Activated CD4-positive, alpha-beta T cell treated with anti-CD3 and anti-CD28 coated beads for 36 hours (primary cell): ENCODE measurements at regions not wholly inside any gene's neighbourhood (a gene's known extent, or its start where the extent isn't known, plus 50 kb on each side); places are given as distances from the start of the nearest gene placed in this dataset.
"Not testable (repeated sequence)": the region's sequence is repeated elsewhere in the genome, so short reads cannot be mapped to it uniquely, and the experiment has no call there.

Experiments
- ATAC-seq: fragments of 200-7000 bp; cut with Tn5 transposase; one replicate; pipeline ENCODE4 v1.10.0; 2021; ENCODE audit warnings: mild to moderate bottlenecking, moderate library complexity
- CTCF ChIA-PET: fragments of 350-600 bp; sonication (Branson Sonifier 250); formaldehyde crosslinking; loops from one replicate; lab custom pipeline; 2021; ENCODE audit warnings: antibody characterized with exemption; lab: Charles Lee
- POLR2A ChIA-PET: fragments of 350-600 bp; sonication (Branson Sonifier 250); formaldehyde crosslinking; loops from one replicate; lab custom pipeline; 2021; ENCODE audit warnings: antibody characterized with exemption, inconsistent platforms; lab: Charles Lee
- DNase-seq: peaks from one replicate; pipeline ENCODE4 v3.0.0-alpha.2; 2020
- H3K27ac Mint-ChIP-seq: one replicate; pipeline ENCODE4 v1.8.0; 2021; ENCODE audit warnings: mixed read lengths
- H3K27me3 Mint-ChIP-seq: one replicate; pipeline ENCODE4 v1.8.0; 2021; ENCODE audit warnings: mixed read lengths
- H3K36me3 Mint-ChIP-seq: one replicate; pipeline ENCODE4 v1.8.0; 2021; ENCODE audit warnings: low read depth, mixed read lengths
- H3K4me1 Mint-ChIP-seq: one replicate; pipeline ENCODE4 v1.8.0; 2021; ENCODE audit warnings: mixed read lengths
- H3K4me3 Mint-ChIP-seq: one replicate; pipeline ENCODE4 v1.8.0; 2021; ENCODE audit warnings: mild to moderate bottlenecking, moderate library complexity, mixed read lengths
- H3K9me3 Mint-ChIP-seq: one replicate; pipeline ENCODE4 v1.8.0; 2021; ENCODE audit warnings: low read depth, mixed read lengths
- intact Hi-C, 2 experiments: fragments of 100-400 bp; cut with DNase I in 1 of 2; cut with micrococcal nuclease in 1 of 2; formaldehyde crosslinking; loops; one replicate each; pipeline versions ENCODE4 v1.14.2 to v1.15.1; 2022 to 2024; cut with DNase I, micrococcal nuclease

DNA sequence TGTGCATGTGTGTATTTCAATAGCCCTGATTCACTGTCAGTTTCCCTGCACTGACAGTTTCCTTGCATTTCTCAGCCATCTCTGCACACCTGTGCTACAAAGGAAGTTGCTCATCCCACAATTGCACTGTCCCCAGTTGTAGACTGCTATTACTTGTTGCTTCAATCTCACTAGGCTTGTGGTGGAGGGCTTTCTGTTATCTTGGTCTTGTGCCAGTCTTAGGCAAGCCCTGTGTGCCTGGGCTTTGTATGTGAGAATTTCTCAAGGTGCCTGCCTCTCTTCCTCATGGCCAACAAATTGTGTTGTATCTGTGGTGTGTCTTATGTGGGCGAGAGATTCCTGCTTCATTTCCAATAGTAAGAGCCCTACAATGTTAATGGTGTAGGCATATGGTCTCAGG is 467.4 kb downstream of the GRIA2 start:
- H3K9me3 Mint-ChIP-seq: no peaks in the 10 kb centered on the region
- no peak overlapping the region for H3K27ac Mint-ChIP-seq
- ChIA-PET POLR2A (no interaction called here), CTCF (no interaction called here)
- no peak overlapping the region for H3K4me3 Mint-ChIP-seq
- ATAC-seq (no peak), DNase-seq (no peak)
- intact Hi-C loops: no loop called here
- no peaks in the 10 kb centered on the region for H3K36me3 Mint-ChIP-seq
- no peaks in the 10 kb centered on the region for H3K4me1 Mint-ChIP-seq
- H3K27me3 Mint-ChIP-seq: no peaks in the 10 kb centered on the region

GRCh38 chr4:157679326-157679725 is 458.8 kb downstream of the GRIA2 start:
- H3K27me3 Mint-ChIP-seq, intact Hi-C loops, H3K4me1 Mint-ChIP-seq, H3K4me3 Mint-ChIP-seq, H3K36me3 Mint-ChIP-seq, POLR2A ChIA-PET, H3K27ac Mint-ChIP-seq, ATAC-seq, DNase-seq, CTCF ChIA-PET: not testable (repeated sequence)
- H3K9me3 Mint-ChIP-seq: peaks cover 19% of the 10 kb centered on the region

- H3K36me3 Mint-ChIP-seq: no peaks in the 10 kb centered on the region
- no peak for ATAC-seq
- no peaks in the 10 kb centered on the region for H3K27me3 Mint-ChIP-seq
- H3K4me1 Mint-ChIP-seq: no peaks in the 10 kb centered on the region
- peaks cover 19% of the 10 kb centered on the region for H3K9me3 Mint-ChIP-seq
- ChIA-PET POLR2A (no interaction called here), CTCF (no interaction called here)
- intact Hi-C loops: no loop called here
- H3K4me3 Mint-ChIP-seq: no peak overlapping the region
- DNase-seq: no peak
- H3K27ac Mint-ChIP-seq: no peak overlapping the region
These were observed 457.9 kb downstream of the GRIA2 start for GRCh38 chr4:157678478-157678877.

DNA sequence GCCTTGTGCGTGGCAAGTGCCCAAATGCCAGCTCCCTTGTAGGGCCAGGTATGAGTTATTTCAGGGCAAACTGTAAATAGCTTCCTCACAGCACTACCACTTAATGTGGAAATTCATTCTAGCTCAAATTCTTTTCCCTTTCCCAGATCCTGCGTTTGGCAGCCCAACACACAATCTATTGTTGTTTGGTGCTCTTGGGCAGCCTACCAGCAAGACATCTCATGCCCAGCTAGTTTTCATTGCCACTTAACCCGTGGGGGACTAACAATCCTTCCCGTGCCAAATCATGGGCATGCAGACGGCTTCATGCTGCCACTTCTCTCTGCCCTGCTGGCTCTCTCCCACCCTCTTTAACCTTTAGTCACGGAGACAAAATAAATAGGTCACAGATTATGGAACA is 454.2 kb downstream of the GRIA2 start:
- intact Hi-C loops: no loop called here
- peaks cover 19% of the 10 kb centered on the region for H3K9me3 Mint-ChIP-seq
- DNase-seq: no peak
- no peaks in the 10 kb centered on the region for H3K36me3 Mint-ChIP-seq
- ATAC-seq: no peak
- no peak overlapping the region for H3K27ac Mint-ChIP-seq
- ChIA-PET CTCF (interaction anchor here (0.8 kb wide), 1 partner anchor 160 kb away, joined by 4 read pairs; no protein-coding TSS in a partner anchor), POLR2A (no interaction called here)
- H3K27me3 Mint-ChIP-seq: no peaks in the 10 kb centered on the region
- H3K4me3 Mint-ChIP-seq: no peak overlapping the region
- no peaks in the 10 kb centered on the region for H3K4me1 Mint-ChIP-seq

- H3K9me3 Mint-ChIP-seq: no peaks in the 10 kb centered on the region
- POLR2A ChIA-PET: no interaction called here
These were observed 447.3 kb downstream of the GRIA2 start for GRCh38 chr4:157667836-157668235.

DNA sequence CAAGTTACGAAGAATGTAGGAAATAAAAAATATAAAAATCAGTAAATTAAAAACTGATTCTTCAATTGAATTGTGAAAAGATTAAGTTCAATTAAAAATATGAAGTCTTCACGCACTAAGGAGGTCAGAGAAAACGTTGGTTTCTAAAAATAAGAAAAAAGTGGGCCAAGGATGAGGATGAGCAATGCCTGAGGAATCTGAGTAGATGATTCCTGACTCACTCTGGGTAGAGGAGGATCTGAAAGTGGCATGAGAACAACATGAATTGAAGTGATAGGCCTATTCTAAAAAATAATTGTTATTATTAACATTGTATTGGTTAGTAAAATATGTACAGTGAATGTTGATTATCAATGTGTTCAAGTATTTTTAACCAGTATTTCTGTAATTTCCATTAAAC is 444.2 kb downstream of the GRIA2 start:
- intact Hi-C loops: no loop called here
- no peak for ATAC-seq
- no peaks in the 10 kb centered on the region for H3K27me3 Mint-ChIP-seq
- no peaks in the 10 kb centered on the region for H3K9me3 Mint-ChIP-seq
- no peak for DNase-seq
- ChIA-PET POLR2A (no interaction called here), CTCF (no interaction called here)
- no peak overlapping the region for H3K27ac Mint-ChIP-seq
- H3K36me3 Mint-ChIP-seq: no peaks in the 10 kb centered on the region
- no peak overlapping the region for H3K4me3 Mint-ChIP-seq
- H3K4me1 Mint-ChIP-seq: no peaks in the 10 kb centered on the region

More at GRCh38 chr4:157667836-157668235, 447.3 kb downstream of the GRIA2 start:
- Mint-ChIP-seq H3K4me3 (no peak overlapping the region), H3K4me1 (no peaks in the 10 kb centered on the region), H3K27ac (no peak overlapping the region), H3K36me3 (no peaks in the 10 kb centered on the region), H3K27me3 (no peaks in the 10 kb centered on the region)
- intact Hi-C loops: no loop called here
- ATAC-seq (no peak), DNase-seq (no peak)
- CTCF ChIA-PET: no interaction called here

GRCh38 chr4:157655096-157655809 is 434.7 kb downstream of the GRIA2 start:
- H3K36me3 Mint-ChIP-seq: no peaks in the 10 kb centered on the region
- H3K27me3 Mint-ChIP-seq: no peaks in the 10 kb centered on the region
- peaks cover 1% of the 10 kb centered on the region for H3K9me3 Mint-ChIP-seq
- ChIA-PET CTCF (no interaction called here), POLR2A (no interaction called here)
- H3K4me1 Mint-ChIP-seq: no peaks in the 10 kb centered on the region
- H3K27ac Mint-ChIP-seq: no peak overlapping the region
- DNase-seq (no peak), ATAC-seq (no peak)
- intact Hi-C loops: no loop called here
- no peak overlapping the region for H3K4me3 Mint-ChIP-seq

DNA sequence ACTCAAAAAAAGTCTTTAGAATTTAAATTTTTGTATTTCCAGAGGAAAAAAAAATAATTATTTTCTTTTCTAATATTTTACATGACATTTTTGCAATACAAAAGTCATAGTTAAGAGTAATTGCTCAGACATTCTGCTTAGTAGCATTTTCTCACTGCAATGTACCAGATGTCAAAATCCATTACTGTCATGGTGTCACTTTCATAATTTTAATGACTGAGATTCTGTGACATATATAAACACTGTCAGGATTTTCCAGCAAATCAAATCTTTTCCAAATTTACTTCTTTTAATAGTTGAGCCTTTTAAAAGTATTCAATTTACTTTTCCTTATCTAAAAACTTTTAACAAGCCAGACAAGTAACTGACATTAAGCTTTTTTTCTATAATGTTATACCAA is 422.7 kb downstream of the GRIA2 start:
- ATAC-seq (no peak), DNase-seq (no peak)
- Mint-ChIP-seq H3K36me3 (no peaks in the 10 kb centered on the region), H3K4me1 (no peaks in the 10 kb centered on the region), H3K9me3 (peaks cover 2% of the 10 kb centered on the region), H3K27me3 (no peaks in the 10 kb centered on the region), H3K27ac (no peak overlapping the region), H3K4me3 (no peak overlapping the region)
- intact Hi-C loops: no loop called here
- ChIA-PET POLR2A (no interaction called here), CTCF (no interaction called here)

DNA sequence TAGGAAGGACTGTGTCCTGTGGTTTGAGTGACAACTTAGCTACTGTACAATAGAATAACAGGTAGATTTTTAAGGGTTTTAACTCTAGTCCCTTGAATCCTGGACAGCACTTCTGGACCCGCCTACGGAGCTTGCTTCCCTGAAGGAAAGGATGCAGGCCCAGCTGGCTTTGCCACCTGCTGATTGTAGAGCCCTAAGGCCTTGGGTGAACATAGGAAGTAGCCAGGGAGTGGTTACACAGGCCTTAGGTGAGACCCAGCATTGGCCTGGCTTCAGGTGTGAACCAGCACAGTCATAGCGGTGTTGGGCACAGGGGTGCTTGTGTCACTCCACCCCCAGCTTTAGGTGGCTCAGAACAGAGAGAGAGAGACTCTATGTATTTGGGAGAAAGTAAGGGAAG is 413.5 kb downstream of the GRIA2 start:
- ChIA-PET POLR2A (no interaction called here), CTCF (no interaction called here)
- intact Hi-C loops: no loop called here
- Mint-ChIP-seq H3K36me3 (no peaks in the 10 kb centered on the region), H3K27me3 (no peaks in the 10 kb centered on the region), H3K4me1 (no peaks in the 10 kb centered on the region), H3K27ac (no peak overlapping the region), H3K4me3 (no peak overlapping the region), H3K9me3 (peaks cover 4% of the 10 kb centered on the region)
- ATAC-seq: no peak
- no peak for DNase-seq

- H3K4me3 Mint-ChIP-seq: no peak overlapping the region
- DNase-seq (no peak), ATAC-seq (no peak)
- H3K36me3 Mint-ChIP-seq: no peaks in the 10 kb centered on the region
- no peaks in the 10 kb centered on the region for H3K4me1 Mint-ChIP-seq
- H3K9me3 Mint-ChIP-seq: no peaks in the 10 kb centered on the region
- H3K27ac Mint-ChIP-seq: no peak overlapping the region
- no peaks in the 10 kb centered on the region for H3K27me3 Mint-ChIP-seq
- intact Hi-C loops: no loop called here
- CTCF ChIA-PET: no interaction called here
- POLR2A ChIA-PET: no interaction called here
These were observed 396.4 kb downstream of the GRIA2 start for GRCh38 chr4:157616741-157617472.

DNA sequence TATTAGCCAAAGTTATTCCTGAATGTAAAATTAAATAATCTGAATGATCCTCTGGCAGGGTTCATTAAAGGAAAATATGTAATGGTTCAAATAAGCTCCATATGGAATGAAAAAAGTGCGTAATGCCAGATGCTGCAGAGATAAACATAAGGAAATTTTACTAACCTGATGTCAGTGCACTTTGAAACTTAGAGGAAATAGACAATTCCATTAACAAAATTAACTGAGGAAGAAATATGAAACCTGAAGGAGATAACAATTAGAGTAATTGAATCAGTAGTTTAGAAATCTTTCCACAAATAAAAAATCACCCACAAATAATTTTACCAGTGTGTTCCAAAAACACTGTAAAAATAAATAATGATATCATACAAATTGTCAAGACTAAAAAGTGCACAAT is 387.5 kb downstream of the GRIA2 start:
- intact Hi-C loops: no loop called here
- Mint-ChIP-seq H3K4me1 (no peaks in the 10 kb centered on the region), H3K27me3 (no peaks in the 10 kb centered on the region), H3K4me3 (no peak overlapping the region), H3K27ac (no peak overlapping the region), H3K9me3 (peaks cover 3% of the 10 kb centered on the region), H3K36me3 (no peaks in the 10 kb centered on the region)
- ChIA-PET CTCF (no interaction called here), POLR2A (no interaction called here)
- no peak for DNase-seq
- ATAC-seq: no peak

- ChIA-PET CTCF (no interaction called here), POLR2A (no interaction called here)
- intact Hi-C loops: no loop called here
- ATAC-seq: no peak
- no peak overlapping the region for H3K4me3 Mint-ChIP-seq
- no peak overlapping the region for H3K27ac Mint-ChIP-seq
- peaks cover 5% of the 10 kb centered on the region for H3K9me3 Mint-ChIP-seq
- no peaks in the 10 kb centered on the region for H3K4me1 Mint-ChIP-seq
- no peaks in the 10 kb centered on the region for H3K36me3 Mint-ChIP-seq
- no peak for DNase-seq
- no peaks in the 10 kb centered on the region for H3K27me3 Mint-ChIP-seq
These were observed 380.1 kb downstream of the GRIA2 start for GRCh38 chr4:157600583-157600982.
